ENCODE measurements at regions not wholly inside any gene's neighbourhood (a gene's known extent, or its start where the extent isn't known, plus 50 kb on each side); places are given as distances from the start of the nearest gene placed in this dataset.

- Mint-ChIP-seq H3K36me3 (ENCODE audit: unreplicated experiment) (no peaks in the 10 kb centered on the region), H3K27me3 (ENCODE audit: unreplicated experiment) (no peaks in the 10 kb centered on the region), H3K4me1 (ENCODE audit: low read depth, unreplicated experiment) (no peaks in the 10 kb centered on the region), H3K4me3 (ENCODE audit: unreplicated experiment) (no peak overlapping the region), H3K9me3 (ENCODE audit: unreplicated experiment) (peaks cover 2% of the 10 kb centered on the region), H3K27ac (ENCODE audit: unreplicated experiment) (no peak overlapping the region)
- DNase-seq, result no peak
- TF ChIP-seq CTCF (IDR thresholded peaks at IDR 0.05; ENCODE audit: partially characterized antibody, unreplicated experiment), result no peak
Observed at GRCh38 chr6:91606148-91606901, 1019.5 kb upstream of the MAP3K7 start.

DNA sequence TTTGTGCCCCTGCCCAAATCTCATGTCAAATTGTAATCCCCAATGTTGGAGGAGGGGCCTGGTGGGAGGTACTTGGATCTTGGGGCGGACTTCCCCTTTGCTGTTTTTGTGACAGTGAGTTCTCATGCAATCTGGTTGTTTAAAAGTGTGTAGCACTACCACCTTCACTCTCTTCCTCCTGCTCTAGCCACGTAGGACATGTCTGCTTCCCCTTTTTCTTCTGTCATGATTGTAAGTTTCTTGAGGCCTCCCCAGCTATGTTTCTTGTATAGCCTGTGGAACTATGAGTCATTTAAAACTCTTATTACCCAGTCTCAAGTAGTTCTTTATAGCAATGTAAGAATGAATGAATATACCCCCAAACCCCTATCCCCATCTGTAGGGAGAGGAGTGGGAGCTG lies 1013.7 kb upstream of the MAP3K7 start:
- Mint-ChIP-seq H3K9me3 (ENCODE audit: unreplicated experiment) (peaks cover 2% of the 10 kb centered on the region), H3K36me3 (ENCODE audit: unreplicated experiment) (no peaks in the 10 kb centered on the region), H3K4me1 (ENCODE audit: low read depth, unreplicated experiment) (no peaks in the 10 kb centered on the region), H3K27ac (ENCODE audit: unreplicated experiment) (no peak overlapping the region), H3K4me3 (ENCODE audit: unreplicated experiment) (no peak overlapping the region), H3K27me3 (ENCODE audit: unreplicated experiment) (no peaks in the 10 kb centered on the region)
- DNase-seq, result no peak
- no peak for TF ChIP-seq CTCF (IDR thresholded peaks at IDR 0.05; ENCODE audit: partially characterized antibody, unreplicated experiment)

DNA sequence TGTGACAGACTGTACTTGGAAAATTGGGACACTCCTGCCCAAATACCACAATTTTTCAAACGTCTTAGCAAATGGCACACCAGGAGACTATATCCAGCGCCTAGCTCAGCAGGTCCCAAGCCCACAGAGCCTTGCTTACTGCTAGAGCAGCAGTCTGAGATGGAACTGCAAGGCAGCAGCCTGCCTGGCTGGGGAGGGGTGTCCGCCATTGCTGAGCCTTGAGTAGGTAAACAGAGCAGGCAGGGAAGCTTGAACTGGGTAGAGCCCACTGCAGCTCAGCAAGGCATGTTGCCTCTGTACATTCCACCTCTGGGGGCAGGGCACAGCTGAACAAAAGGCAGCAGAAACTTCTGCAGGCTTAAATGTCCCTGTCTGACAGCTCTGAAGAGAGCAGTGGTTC lies 1003.3 kb upstream of the MAP3K7 start:
- no peaks in the 10 kb centered on the region for H3K27me3 Mint-ChIP-seq (ENCODE audit: unreplicated experiment)
- no peak for DNase-seq

GRCh38 chr6:91580635-91581034 lies 993.8 kb upstream of the MAP3K7 start:
- H3K9me3 Mint-ChIP-seq (ENCODE audit: unreplicated experiment), result no peaks in the 10 kb centered on the region
- no peak for TF ChIP-seq CTCF (IDR thresholded peaks at IDR 0.05; ENCODE audit: partially characterized antibody, unreplicated experiment)
- H3K36me3 Mint-ChIP-seq (ENCODE audit: unreplicated experiment), result no peaks in the 10 kb centered on the region
- H3K4me3 Mint-ChIP-seq (ENCODE audit: unreplicated experiment), result no peak overlapping the region
- no peaks in the 10 kb centered on the region for H3K4me1 Mint-ChIP-seq (ENCODE audit: low read depth, unreplicated experiment)
- DNase-seq, result no peak
- H3K27me3 Mint-ChIP-seq (ENCODE audit: unreplicated experiment), result no peaks in the 10 kb centered on the region
- no peak overlapping the region for H3K27ac Mint-ChIP-seq (ENCODE audit: unreplicated experiment)

More for the DNA sequence above, 1003.3 kb upstream of the MAP3K7 start:
- H3K9me3 Mint-ChIP-seq (ENCODE audit: unreplicated experiment), result peaks cover 7% of the 10 kb centered on the region
- no peak for TF ChIP-seq CTCF (IDR thresholded peaks at IDR 0.05; ENCODE audit: partially characterized antibody, unreplicated experiment)
- H3K27ac Mint-ChIP-seq (ENCODE audit: unreplicated experiment), result no peak overlapping the region
- H3K36me3 Mint-ChIP-seq (ENCODE audit: unreplicated experiment), result no peaks in the 10 kb centered on the region
- no peaks in the 10 kb centered on the region for H3K4me1 Mint-ChIP-seq (ENCODE audit: low read depth, unreplicated experiment)
- H3K4me3 Mint-ChIP-seq (ENCODE audit: unreplicated experiment), result no peak overlapping the region

GRCh38 chr6:91575032-91575431 lies 988.2 kb upstream of the MAP3K7 start:
- no peaks in the 10 kb centered on the region for H3K4me1 Mint-ChIP-seq (ENCODE audit: low read depth, unreplicated experiment)
- H3K9me3 Mint-ChIP-seq (ENCODE audit: unreplicated experiment), result no peaks in the 10 kb centered on the region
- no peak for DNase-seq
- no peak for TF ChIP-seq CTCF (IDR thresholded peaks at IDR 0.05; ENCODE audit: partially characterized antibody, unreplicated experiment)
- no peaks in the 10 kb centered on the region for H3K27me3 Mint-ChIP-seq (ENCODE audit: unreplicated experiment)
- no peak overlapping the region for H3K27ac Mint-ChIP-seq (ENCODE audit: unreplicated experiment)
- H3K36me3 Mint-ChIP-seq (ENCODE audit: unreplicated experiment), result no peaks in the 10 kb centered on the region
- no peak overlapping the region for H3K4me3 Mint-ChIP-seq (ENCODE audit: unreplicated experiment)

Data from glutamatergic neuron (in vitro differentiated cells).